ENCODE measurements at regions not wholly inside any gene's neighbourhood (a gene's known extent, or its start where the extent isn't known, plus 50 kb on each side); places are given as distances from the start of the nearest gene placed in this dataset.
"Not testable (repeated sequence)": the region's sequence is repeated elsewhere in the genome, so short reads cannot be mapped to it uniquely, and the experiment has no call there.

GRCh38 chr6:4366635-4367395 is 231.4 kb upstream of the ECI2 start:
- DNase-seq = no peak

- DNase-seq = no peak
Measured at GRCh38 chr6:4365686-4366085, 230.3 kb upstream of the ECI2 start.

- no peak for DNase-seq
Measured at GRCh38 chr6:4364711-4365110, 229.3 kb upstream of the ECI2 start.

- DNase-seq = no peak
Measured at GRCh38 chr6:4364172-4364571, 228.8 kb upstream of the ECI2 start.

GRCh38 chr6:4363656-4364055 is 228.3 kb upstream of the ECI2 start:
- no peak for DNase-seq

- DNase-seq = no peak
Measured at GRCh38 chr6:4362326-4362725, 227.0 kb upstream of the ECI2 start.

GRCh38 chr6:4360920-4361319 is 225.5 kb upstream of the ECI2 start:
- DNase-seq = no peak

- no peak for DNase-seq
Measured at GRCh38 chr6:4359108-4359730, 223.8 kb upstream of the ECI2 start.

- peak; percentile 52 for DNase-seq
Measured at GRCh38 chr6:4358414-4359107, 223.2 kb upstream of the ECI2 start.

- DNase-seq = not testable (repeated sequence)
Measured at GRCh38 chr6:4357660-4358152, 222.3 kb upstream of the ECI2 start.

- DNase-seq = no peak
Measured at GRCh38 chr6:4356899-4357659, 221.7 kb upstream of the ECI2 start.

GRCh38 chr6:4355241-4355640 is 219.9 kb upstream of the ECI2 start:
- DNase-seq = no peak

GRCh38 chr6:4354181-4354580 is 218.8 kb upstream of the ECI2 start:
- DNase-seq = no peak

- no peak for DNase-seq
Measured at GRCh38 chr6:4352731-4353130, 217.4 kb upstream of the ECI2 start.

GRCh38 chr6:4352322-4352669 is 216.9 kb upstream of the ECI2 start:
- no peak for DNase-seq

GRCh38 chr6:4351520-4352321 is 216.3 kb upstream of the ECI2 start:
- DNase-seq = no peak

- DNase-seq = no peak
Measured at GRCh38 chr6:4350567-4351519, 215.5 kb upstream of the ECI2 start.

- no peak for DNase-seq
Measured at GRCh38 chr6:4349931-4350330, 214.6 kb upstream of the ECI2 start.

- DNase-seq = no peak
Measured at GRCh38 chr6:4349323-4349722, 213.9 kb upstream of the ECI2 start.

- DNase-seq = no peak
Measured at GRCh38 chr6:4348462-4349112, 213.2 kb upstream of the ECI2 start.

- no peak for DNase-seq
Measured at GRCh38 chr6:4347877-4348276, 212.5 kb upstream of the ECI2 start.

All from NCI-H510A (cell line).